A549 (cell line): ENCODE measurements at regions not wholly inside any gene's neighbourhood (a gene's known extent, or its start where the extent isn't known, plus 50 kb on each side); places are given as distances from the start of the nearest gene placed in this dataset.

Experiments
- ATAC-seq, 2 experiments: fragments of 200-7000 bp in 1 of 2; fragments of >200 bp in 1 of 2; cut with Nextera tagmentation in 1 of 2; cut with Tn5 transposase in 1 of 2; 3 replicates each; pipeline versions ENCODE4 v1.8.0 to v1.9.1; 2018 to 2020; ENCODE audit warnings: mild to moderate bottlenecking in 1 of 2, moderate library complexity in 1 of 2
- CTCF ChIA-PET: fragments of 300-600 bp; sonication (Branson Sonifier 250); formaldehyde crosslinking; extraction: SDS; loops from one replicate; lab custom pipeline; 2021; ENCODE audit warnings: antibody characterized with exemption, inconsistent platforms; lab: Yijun Ruan, JAX
- POLR2A ChIA-PET: fragments of 350-600 bp; formaldehyde crosslinking; extraction: SDS; loops from one replicate; lab custom pipeline; 2021; ENCODE audit warnings: antibody characterized with exemption, inconsistent platforms; lab: Yijun Ruan, JAX
- DNase-seq, 2 experiments: peaks; one replicate each; pipeline versions ENCODE4 v3.0.0 to v3.0.0-alpha.2; 2011 to 2016; ENCODE audit warnings: low read depth in 1 of 2, low spot score in 1 of 2
- FAIRE-seq: peaks from 2 replicates; lab custom pipeline; 2011; peaks lifted over from hg19 to GRCh38; lab: Jason Lieb, UNC
- H3K27ac ChIP-seq, 2 experiments: fragments of >200 bp; sonication (Bioruptor Twin); formaldehyde crosslinking; 3 replicates each; pipeline ENCODE4 v1.5.1; 2016 to 2017
- H3K4me1 ChIP-seq: fragments of >200 bp; sonication (Bioruptor Twin); formaldehyde crosslinking; 3 replicates; pipeline ENCODE4 v1.6.1; 2016
- H3K4me2 ChIP-seq: fragments of >200 bp; sonication (Bioruptor Twin); formaldehyde crosslinking; 3 replicates; pipeline ENCODE4 v1.6.1; 2016
- H3K4me3 ChIP-seq: fragments of >200 bp; sonication (Bioruptor Twin); formaldehyde crosslinking; 3 replicates; pipeline ENCODE4 v1.5.1; 2016
- H3K9me3 ChIP-seq: fragments of >200 bp; sonication (Bioruptor Twin); formaldehyde crosslinking; 3 replicates; pipeline ENCODE4 v1.6.1; 2016
- BHLHE40 ChIP-seq: IDR thresholded peaks from 2 replicates; pipeline ENCODE4 v1.6.1; 2012; ENCODE audit warnings: low read depth, low read length, inconsistent platforms
- CBX2 ChIP-seq: fragments of 200-600 bp; sonication (generic); IDR thresholded peaks from 2 replicates; pipeline ENCODE4 v1.6.1; 2016; ENCODE audit warnings: low read depth, mild to moderate bottlenecking, borderline replicate concordance
- CEBPB ChIP-seq, 2 experiments: fragments of >200 bp in 1 of 2; sonication (Bioruptor Twin) in 1 of 2; formaldehyde crosslinking in 1 of 2; IDR thresholded peaks; 2 replicates each; pipeline ENCODE4 v1.6.1; 2012 to 2016
- CHD2 ChIP-seq: fragments of 150-350 bp; IDR thresholded peaks from 2 replicates; pipeline ENCODE4 v1.6.1; 2014; ENCODE audit warnings: low read length; ENCODE audit not compliant: partially characterized antibody
- EHMT2 ChIP-seq: fragments of 200-600 bp; sonication (generic); IDR thresholded peaks from 2 replicates; pipeline ENCODE4 v1.6.1; 2016; ENCODE audit warnings: antibody characterized with exemption, low read depth, mild to moderate bottlenecking, moderate library complexity
- ELK1 ChIP-seq: fragments of 150-350 bp; IDR thresholded peaks from 2 replicates; pipeline ENCODE4 v1.6.1; 2014; ENCODE audit warnings: low read depth, mild to moderate bottlenecking, low read length
- EP300 ChIP-seq, 2 experiments: fragments of >200 bp; sonication (Bioruptor Twin); formaldehyde crosslinking; IDR thresholded peaks; 2 replicates in 1 of 2; 3 replicates in 1 of 2; pipeline ENCODE4 v1.6.1; 2016 to 2017
- ESRRA ChIP-seq: fragments of 150-350 bp; IDR thresholded peaks from 2 replicates; pipeline ENCODE4 v1.6.1; 2014; ENCODE audit warnings: mild to moderate bottlenecking, low read length, borderline replicate concordance
- FOSL2 ChIP-seq, 2 experiments: fragments of 450-650 bp in 1 of 2; fragments of >200 bp in 1 of 2; sonication (Bioruptor Twin) in 1 of 2; formaldehyde crosslinking; IDR thresholded peaks; 2 replicates each; pipeline versions ENCODE4 v1.5.0 to v1.6.1; 2016 to 2020; ENCODE audit warnings: mild to moderate bottlenecking in 1 of 2, moderate library complexity in 1 of 2
- FOXS1 ChIP-seq: fragments of 250-450 bp; sonication (Bioruptor Pico); IDR thresholded peaks from 2 replicates; pipeline ENCODE4 v1.5.0; 2020; ENCODE audit warnings: mild to moderate bottlenecking, moderate library complexity
- GATA3 ChIP-seq: IDR thresholded peaks from 2 replicates; pipeline ENCODE4 v1.6.1; 2012; ENCODE audit warnings: borderline replicate concordance
- HOXB13 ChIP-seq: fragments of 250-450 bp; sonication (Bioruptor Pico); IDR thresholded peaks from 2 replicates; pipeline ENCODE4 v1.5.0; 2020; ENCODE audit warnings: low read depth, mild to moderate bottlenecking, moderate library complexity
- HOXB5 ChIP-seq: fragments of 250-450 bp; sonication (Bioruptor Pico); IDR thresholded peaks from 2 replicates; pipeline ENCODE4 v1.5.0; 2020; ENCODE audit warnings: mild to moderate bottlenecking, moderate library complexity
- JUN ChIP-seq, 2 experiments: fragments of >200 bp; sonication (Bioruptor Twin); formaldehyde crosslinking; IDR thresholded peaks; 2 replicates in 1 of 2; 3 replicates in 1 of 2; pipeline ENCODE4 v1.6.1; 2016 to 2017
- JUNB ChIP-seq: fragments of >200 bp; sonication (Bioruptor Twin); formaldehyde crosslinking; IDR thresholded peaks from 2 replicates; pipeline ENCODE4 v1.6.1; 2016
- RNF2 ChIP-seq: fragments of 200-600 bp; sonication (generic); IDR thresholded peaks from 2 replicates; pipeline ENCODE4 v1.6.1; 2016; ENCODE audit warnings: low read depth, mild to moderate bottlenecking, antibody characterized with exemption, moderate library complexity, borderline replicate concordance
- SREBF2 ChIP-seq: fragments of 450-650 bp; IDR thresholded peaks from 2 replicates; pipeline ENCODE4 v1.6.1; 2014; ENCODE audit warnings: mild to moderate bottlenecking, moderate library complexity
- TP53 ChIP-seq: fragments of 250-450 bp; sonication (Bioruptor Pico); IDR thresholded peaks from 2 replicates; pipeline ENCODE4 v1.5.0; 2021; ENCODE audit warnings: mild to moderate bottlenecking, moderate library complexity
- USF2 ChIP-seq: fragments of 450-650 bp; IDR thresholded peaks from 2 replicates; pipeline ENCODE4 v1.6.1; 2014; ENCODE audit warnings: antibody characterized with exemption
- ZC3H11A ChIP-seq: fragments of 450-650 bp; IDR thresholded peaks from 2 replicates; pipeline ENCODE4 v1.6.1; 2014; ENCODE audit warnings: antibody characterized with exemption, mild to moderate bottlenecking
- WGBS: methylation state at CpG from one replicate; pipeline ENCODE4 v1.1.6; 2017; ENCODE audit errors: missing lambda C conversion rate; 5-methylcytosine and 5-hydroxymethylcytosine counted together
- TF ChIP-seq, protein P1 (sequence below): fragments of 200-600 bp; sonication (generic); IDR thresholded peaks from 2 replicates; pipeline ENCODE4 v1.6.1; 2016; ENCODE audit warnings: antibody characterized with exemption, mild to moderate bottlenecking, moderate library complexity
- TF ChIP-seq, protein P2 (sequence below): fragments of >200 bp; sonication (Bioruptor Twin); formaldehyde crosslinking; IDR thresholded peaks from 2 replicates; pipeline ENCODE4 v1.6.1; 2016
- TF ChIP-seq, protein P3 (sequence below): IDR thresholded peaks from 2 replicates; pipeline ENCODE4 v1.6.1; 2012; ENCODE audit warnings: low read depth, borderline replicate concordance

DNA sequence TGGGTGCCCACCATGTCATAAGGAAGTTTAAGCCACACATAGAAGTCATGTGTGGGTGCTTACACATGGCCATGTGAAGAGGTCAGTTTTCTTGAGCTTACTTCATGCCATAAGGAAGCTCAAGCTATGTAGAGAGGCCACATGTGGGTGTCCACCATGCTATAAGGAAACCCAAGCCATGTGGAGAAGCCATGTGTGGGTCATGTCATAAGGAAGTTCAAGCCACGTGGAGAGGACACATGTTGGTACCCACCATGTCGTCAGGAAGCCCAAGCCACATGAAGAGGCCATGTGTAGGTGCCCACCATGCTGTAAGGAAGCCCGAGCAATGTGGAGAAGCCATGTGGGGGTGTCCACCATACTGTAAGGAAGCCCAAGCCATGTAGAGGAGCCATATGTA lies 1089.2 kb upstream of the AUTS2 start:
- DNase-seq = no peak
- POLR2A ChIA-PET = interaction anchor here (0.5 kb wide), 1 partner anchor 11 kb away, joined by 4 read pairs; no protein-coding TSS in a partner anchor

GRCh38 chr7:68509603-68510002 lies 1088.7 kb upstream of the AUTS2 start:
- CTCF ChIA-PET = no interaction called here

More for the DNA sequence above, 1089.2 kb upstream of the AUTS2 start:
- Histone ChIP-seq H3K4me2 (no peak overlapping the region), H3K27ac (no peak overlapping the region), H3K4me3 (no peak overlapping the region)
- no peak for TF ChIP-seq CHD2
- no peak for TF ChIP-seq EHMT2
- no peak for TF ChIP-seq TP53 (CRISPR knock-in tag)
- no peak for TF ChIP-seq ESRRA
- TF ChIP-seq, all 56 proteins: peak for 0
- no peak for FAIRE-seq
- 33% methylated on average over 3 of the region's 3 CpGs for WGBS
- no peaks in the 10 kb centered on the region for H3K4me1 ChIP-seq
- peaks cover 14% of the 10 kb centered on the region; the same call in 2 of the 3 replicates for H3K9me3 ChIP-seq
- no peak for ATAC-seq
- CTCF ChIA-PET = no interaction called here

DNA sequence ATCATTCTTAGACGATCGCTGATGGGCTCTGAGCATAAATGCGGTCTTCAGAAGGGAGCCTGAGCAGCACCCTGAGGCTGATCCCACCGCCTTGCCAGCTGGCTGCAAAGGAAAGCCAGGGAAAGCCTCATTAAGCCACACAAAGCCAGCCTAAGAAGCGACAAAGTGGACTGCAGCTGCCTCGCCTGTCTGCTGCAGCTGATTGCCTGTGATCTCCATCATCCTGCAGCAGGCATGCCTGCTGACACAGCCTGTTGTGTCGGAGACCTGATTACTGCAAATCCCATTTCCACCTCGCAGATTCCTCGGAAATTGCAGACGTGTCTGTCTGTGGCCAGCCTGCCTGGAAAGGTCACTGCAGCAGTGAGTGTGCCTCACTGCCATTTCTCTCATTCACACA lies 1087.0 kb upstream of the AUTS2 start:
- no peak for ATAC-seq
- ChIA-PET POLR2A (no interaction called here), CTCF (no interaction called here)
- DNase-seq = no peak
- no peak overlapping the region for H3K27ac ChIP-seq
- H3K9me3 ChIP-seq = peaks cover 14% of the 10 kb centered on the region; the same call in 2 of the 3 replicates
- WGBS = 79% methylated on average over 10 of the region's 10 CpGs
- TF ChIP-seq ZC3H11A (no peak), BHLHE40 (no peak), JUNB (no peak), FOXS1 (CRISPR knock-in tag) (no peak), USF2 (no peak), ELK1 (no peak), EP300 (IDR thresholded peaks at IDR 0.05) (no peak), SREBF2 (no peak), JUN (IDR thresholded peaks at IDR 0.05) (no peak), HOXB5 (CRISPR knock-in tag) (no peak), FOSL2 (IDR thresholded peaks at IDR 0.05) (no peak), FOSL2 (CRISPR knock-in tag; IDR thresholded peaks at IDR 0.05) (no peak), CEBPB (IDR thresholded peaks at IDR 0.05) (no peak), GATA3 (no peak)
- TF ChIP-seq, protein P1, sequence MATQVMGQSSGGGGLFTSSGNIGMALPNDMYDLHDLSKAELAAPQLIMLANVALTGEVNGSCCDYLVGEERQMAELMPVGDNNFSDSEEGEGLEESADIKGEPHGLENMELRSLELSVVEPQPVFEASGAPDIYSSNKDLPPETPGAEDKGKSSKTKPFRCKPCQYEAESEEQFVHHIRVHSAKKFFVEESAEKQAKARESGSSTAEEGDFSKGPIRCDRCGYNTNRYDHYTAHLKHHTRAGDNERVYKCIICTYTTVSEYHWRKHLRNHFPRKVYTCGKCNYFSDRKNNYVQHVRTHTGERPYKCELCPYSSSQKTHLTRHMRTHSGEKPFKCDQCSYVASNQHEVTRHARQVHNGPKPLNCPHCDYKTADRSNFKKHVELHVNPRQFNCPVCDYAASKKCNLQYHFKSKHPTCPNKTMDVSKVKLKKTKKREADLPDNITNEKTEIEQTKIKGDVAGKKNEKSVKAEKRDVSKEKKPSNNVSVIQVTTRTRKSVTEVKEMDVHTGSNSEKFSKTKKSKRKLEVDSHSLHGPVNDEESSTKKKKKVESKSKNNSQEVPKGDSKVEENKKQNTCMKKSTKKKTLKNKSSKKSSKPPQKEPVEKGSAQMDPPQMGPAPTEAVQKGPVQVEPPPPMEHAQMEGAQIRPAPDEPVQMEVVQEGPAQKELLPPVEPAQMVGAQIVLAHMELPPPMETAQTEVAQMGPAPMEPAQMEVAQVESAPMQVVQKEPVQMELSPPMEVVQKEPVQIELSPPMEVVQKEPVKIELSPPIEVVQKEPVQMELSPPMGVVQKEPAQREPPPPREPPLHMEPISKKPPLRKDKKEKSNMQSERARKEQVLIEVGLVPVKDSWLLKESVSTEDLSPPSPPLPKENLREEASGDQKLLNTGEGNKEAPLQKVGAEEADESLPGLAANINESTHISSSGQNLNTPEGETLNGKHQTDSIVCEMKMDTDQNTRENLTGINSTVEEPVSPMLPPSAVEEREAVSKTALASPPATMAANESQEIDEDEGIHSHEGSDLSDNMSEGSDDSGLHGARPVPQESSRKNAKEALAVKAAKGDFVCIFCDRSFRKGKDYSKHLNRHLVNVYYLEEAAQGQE = no peak
- TF ChIP-seq, protein P2, sequence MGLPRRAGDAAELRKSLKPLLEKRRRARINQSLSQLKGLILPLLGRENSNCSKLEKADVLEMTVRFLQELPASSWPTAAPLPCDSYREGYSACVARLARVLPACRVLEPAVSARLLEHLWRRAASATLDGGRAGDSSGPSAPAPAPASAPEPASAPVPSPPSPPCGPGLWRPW = no peak
- H3K4me3 ChIP-seq = no peak overlapping the region
- no peak for FAIRE-seq
- H3K4me1 ChIP-seq = no peaks in the 10 kb centered on the region
- no peak overlapping the region for H3K4me2 ChIP-seq

More at GRCh38 chr7:68509603-68510002, 1088.7 kb upstream of the AUTS2 start:
- TF ChIP-seq, protein P3, sequence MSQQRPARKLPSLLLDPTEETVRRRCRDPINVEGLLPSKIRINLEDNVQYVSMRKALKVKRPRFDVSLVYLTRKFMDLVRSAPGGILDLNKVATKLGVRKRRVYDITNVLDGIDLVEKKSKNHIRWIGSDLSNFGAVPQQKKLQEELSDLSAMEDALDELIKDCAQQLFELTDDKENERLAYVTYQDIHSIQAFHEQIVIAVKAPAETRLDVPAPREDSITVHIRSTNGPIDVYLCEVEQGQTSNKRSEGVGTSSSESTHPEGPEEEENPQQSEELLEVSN = no peak
- TF ChIP-seq CBX2 (no peak), HOXB13 (CRISPR knock-in tag) (no peak), RNF2 (no peak)
- TF ChIP-seq, all 56 proteins: peak for 0
- 21% methylated on average over 4 of the region's 5 CpGs for WGBS
- no peak overlapping the region for H3K4me2 ChIP-seq
- no peak for DNase-seq
- POLR2A ChIA-PET = interaction anchor here (0.5 kb wide), 1 partner anchor 11 kb away, joined by 4 read pairs; no protein-coding TSS in a partner anchor
- no peak overlapping the region for H3K4me3 ChIP-seq
- no peaks in the 10 kb centered on the region for H3K4me1 ChIP-seq
- peaks cover 14% of the 10 kb centered on the region; the same call in 2 of the 3 replicates for H3K9me3 ChIP-seq
- no peak for FAIRE-seq
- no peak for ATAC-seq
- no peak overlapping the region for H3K27ac ChIP-seq
